HG03571 (cell line): ENCODE measurements at regions not wholly inside any gene's neighbourhood (a gene's known extent, or its start where the extent isn't known, plus 50 kb on each side); places are given as distances from the start of the nearest gene placed in this dataset.

ENCODE experiments used
- ATAC-seq: cut with Tn5 transposase; IDR thresholded peaks from one replicate; pipeline ENCODE4 v1.9.1; 2021; ENCODE audit not compliant: unreplicated experiment

GRCh38 chr18:25454270-25454659 lies 102.3 kb upstream of the ZNF521 start:
- no peak for ATAC-seq

GRCh38 chr18:25453556-25454269 lies 101.7 kb upstream of the ZNF521 start:
- no peak for ATAC-seq

GRCh38 chr18:25451077-25451658 lies 99.2 kb upstream of the ZNF521 start:
- no peak for ATAC-seq

- ATAC-seq, result no peak
These were observed 97.1 kb upstream of the ZNF521 start for GRCh38 chr18:25449046-25449445.

- ATAC-seq, result no peak
These were observed 95.0 kb upstream of the ZNF521 start for GRCh38 chr18:25446972-25447371.

GRCh38 chr18:25445430-25445829 lies 93.5 kb upstream of the ZNF521 start:
- ATAC-seq, result no peak

- no peak for ATAC-seq
These were observed 91.8 kb upstream of the ZNF521 start for GRCh38 chr18:25443776-25444175.

- ATAC-seq, result no peak
These were observed 83.3 kb upstream of the ZNF521 start for GRCh38 chr18:25435149-25435782.

GRCh38 chr18:25434745-25435144 lies 82.8 kb upstream of the ZNF521 start:
- no peak for ATAC-seq

GRCh38 chr18:25433590-25433989 lies 81.6 kb upstream of the ZNF521 start:
- no peak for ATAC-seq

- ATAC-seq, result no peak
These were observed 73.1 kb upstream of the ZNF521 start for GRCh38 chr18:25425024-25425423.

GRCh38 chr18:25423760-25424159 lies 71.8 kb upstream of the ZNF521 start:
- ATAC-seq, result no peak

- ATAC-seq, result no peak
These were observed 71.3 kb upstream of the ZNF521 start for GRCh38 chr18:25423267-25423666.

GRCh38 chr18:25422230-25422629 lies 70.3 kb upstream of the ZNF521 start:
- no peak for ATAC-seq

GRCh38 chr18:25420077-25420825 lies 68.3 kb upstream of the ZNF521 start:
- no peak for ATAC-seq

- no peak for ATAC-seq
These were observed 64.4 kb upstream of the ZNF521 start for GRCh38 chr18:25416374-25416773.

GRCh38 chr18:25409971-25410370 lies 58.0 kb upstream of the ZNF521 start:
- no peak for ATAC-seq

GRCh38 chr18:25408293-25408692 lies 56.3 kb upstream of the ZNF521 start:
- no peak for ATAC-seq
